ENCODE measurements at regions not wholly inside any gene's neighbourhood (a gene's known extent, or its start where the extent isn't known, plus 50 kb on each side); places are given as distances from the start of the nearest gene placed in this dataset.
"Not testable (repeated sequence)": the region's sequence is repeated elsewhere in the genome, so short reads cannot be mapped to it uniquely, and the experiment has no call there.

DNA sequence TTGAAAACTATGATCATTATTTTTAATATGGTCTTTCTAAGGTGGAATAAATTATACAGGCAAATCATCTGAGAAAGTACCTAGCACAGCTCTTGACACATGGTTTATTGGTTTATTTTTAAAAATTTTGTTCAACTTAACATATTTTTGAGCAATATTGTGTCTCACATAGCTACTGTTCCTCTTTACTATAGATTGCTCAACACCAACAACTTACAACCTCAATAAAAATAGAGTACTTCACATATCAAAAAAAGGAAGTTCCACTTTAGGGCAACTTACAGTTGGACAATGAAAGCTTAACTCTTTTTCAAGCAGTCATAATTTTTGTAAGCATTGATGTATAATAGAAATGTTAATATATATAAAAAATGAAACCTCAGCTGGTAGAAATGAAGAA lies 440.9 kb upstream of the UBE2E3 start:
- Mint-ChIP-seq H3K4me1 (ENCODE audit: unreplicated experiment) (no peaks in the 10 kb centered on the region), H3K36me3 (ENCODE audit: unreplicated experiment) (no peaks in the 10 kb centered on the region)

DNA sequence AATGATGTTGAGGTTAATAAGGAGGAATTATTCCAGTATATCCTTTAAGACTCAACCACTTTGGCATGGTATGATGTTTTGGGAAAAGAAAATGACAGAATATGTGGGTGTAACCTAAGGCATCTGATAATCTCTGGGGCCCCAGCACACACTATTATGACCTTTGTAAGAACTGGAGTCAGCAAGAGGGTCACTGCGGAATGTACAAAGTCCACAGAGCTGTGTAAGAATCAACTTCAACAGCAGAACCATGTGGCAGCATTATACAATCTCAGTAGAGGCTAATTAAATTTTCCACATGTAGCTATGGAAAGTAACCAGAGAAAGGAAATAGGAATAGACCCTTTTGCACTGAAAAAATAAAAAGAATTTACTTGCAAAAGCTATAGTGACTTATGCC lies 445.1 kb upstream of the UBE2E3 start:
- Mint-ChIP-seq H3K36me3 (ENCODE audit: unreplicated experiment) (no peaks in the 10 kb centered on the region), H3K9me3 (ENCODE audit: unreplicated experiment) (no peaks in the 10 kb centered on the region), H3K4me3 (ENCODE audit: unreplicated experiment) (no peak overlapping the region), H3K4me1 (ENCODE audit: unreplicated experiment) (no peaks in the 10 kb centered on the region), H3K27me3 (ENCODE audit: unreplicated experiment) (no peaks in the 10 kb centered on the region), H3K27ac (ENCODE audit: unreplicated experiment) (no peak overlapping the region)
- DNase-seq (ENCODE audit: extremely low spot score, unreplicated experiment): no peak
- TF ChIP-seq, protein P1, sequence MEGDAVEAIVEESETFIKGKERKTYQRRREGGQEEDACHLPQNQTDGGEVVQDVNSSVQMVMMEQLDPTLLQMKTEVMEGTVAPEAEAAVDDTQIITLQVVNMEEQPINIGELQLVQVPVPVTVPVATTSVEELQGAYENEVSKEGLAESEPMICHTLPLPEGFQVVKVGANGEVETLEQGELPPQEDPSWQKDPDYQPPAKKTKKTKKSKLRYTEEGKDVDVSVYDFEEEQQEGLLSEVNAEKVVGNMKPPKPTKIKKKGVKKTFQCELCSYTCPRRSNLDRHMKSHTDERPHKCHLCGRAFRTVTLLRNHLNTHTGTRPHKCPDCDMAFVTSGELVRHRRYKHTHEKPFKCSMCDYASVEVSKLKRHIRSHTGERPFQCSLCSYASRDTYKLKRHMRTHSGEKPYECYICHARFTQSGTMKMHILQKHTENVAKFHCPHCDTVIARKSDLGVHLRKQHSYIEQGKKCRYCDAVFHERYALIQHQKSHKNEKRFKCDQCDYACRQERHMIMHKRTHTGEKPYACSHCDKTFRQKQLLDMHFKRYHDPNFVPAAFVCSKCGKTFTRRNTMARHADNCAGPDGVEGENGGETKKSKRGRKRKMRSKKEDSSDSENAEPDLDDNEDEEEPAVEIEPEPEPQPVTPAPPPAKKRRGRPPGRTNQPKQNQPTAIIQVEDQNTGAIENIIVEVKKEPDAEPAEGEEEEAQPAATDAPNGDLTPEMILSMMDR (IDR thresholded peaks at IDR 0.05): no peak

More for the DNA sequence above, 440.9 kb upstream of the UBE2E3 start:
- Mint-ChIP-seq H3K9me3 (ENCODE audit: unreplicated experiment) (peaks cover 3% of the 10 kb centered on the region), H3K27me3 (ENCODE audit: unreplicated experiment) (no peaks in the 10 kb centered on the region), H3K27ac (ENCODE audit: unreplicated experiment) (no peak overlapping the region), H3K4me3 (ENCODE audit: unreplicated experiment) (no peak overlapping the region)
- DNase-seq (ENCODE audit: extremely low spot score, unreplicated experiment): no peak
- TF ChIP-seq, protein P1 (IDR thresholded peaks at IDR 0.05): no peak

- H3K27ac Mint-ChIP-seq (ENCODE audit: unreplicated experiment); DNase-seq (ENCODE audit: extremely low spot score, unreplicated experiment); H3K4me3 Mint-ChIP-seq (ENCODE audit: unreplicated experiment); H3K27me3 Mint-ChIP-seq (ENCODE audit: unreplicated experiment); H3K4me1 Mint-ChIP-seq (ENCODE audit: unreplicated experiment); H3K36me3 Mint-ChIP-seq (ENCODE audit: unreplicated experiment); H3K9me3 Mint-ChIP-seq (ENCODE audit: unreplicated experiment): not testable (repeated sequence)
These were observed 448.6 kb upstream of the UBE2E3 start for GRCh38 chr2:180531787-180532186.

DNA sequence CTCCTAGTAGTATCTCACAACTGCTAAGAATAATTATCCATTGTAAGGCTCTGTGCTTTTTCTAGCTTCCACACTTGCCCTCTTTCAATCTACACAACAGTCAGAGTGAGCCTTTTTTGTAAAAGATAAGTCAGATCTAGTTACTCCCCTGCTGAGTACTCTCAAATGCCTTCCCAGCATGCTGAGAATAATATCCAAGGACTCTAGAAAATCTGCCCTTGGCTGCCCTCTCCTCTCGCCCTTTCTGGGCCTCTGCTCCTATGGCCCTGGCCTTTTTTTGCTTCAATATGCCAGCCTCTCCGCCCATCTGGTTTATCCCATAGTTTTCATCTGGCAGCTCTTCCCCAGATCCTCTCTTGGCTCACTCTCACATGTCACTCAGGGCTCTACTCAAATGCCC lies 455.9 kb upstream of the UBE2E3 start:
- Mint-ChIP-seq H3K27ac (ENCODE audit: unreplicated experiment) (peak overlapping the region; percentile 84), H3K27me3 (ENCODE audit: unreplicated experiment) (no peaks in the 10 kb centered on the region), H3K9me3 (ENCODE audit: unreplicated experiment) (no peaks in the 10 kb centered on the region), H3K4me3 (ENCODE audit: unreplicated experiment) (peak overlapping the region; percentile 8), H3K4me1 (ENCODE audit: unreplicated experiment) (peaks cover 36% of the 10 kb centered on the region), H3K36me3 (ENCODE audit: unreplicated experiment) (no peaks in the 10 kb centered on the region)
- DNase-seq (ENCODE audit: extremely low spot score, unreplicated experiment): no peak
- TF ChIP-seq, protein P1 (IDR thresholded peaks at IDR 0.05): no peak

GRCh38 chr2:180523621-180524340 lies 456.6 kb upstream of the UBE2E3 start:
- Mint-ChIP-seq H3K27me3 (ENCODE audit: unreplicated experiment) (no peaks in the 10 kb centered on the region), H3K9me3 (ENCODE audit: unreplicated experiment) (no peaks in the 10 kb centered on the region), H3K4me3 (ENCODE audit: unreplicated experiment) (no peak overlapping the region), H3K27ac (ENCODE audit: unreplicated experiment) (peak overlapping the region; percentile 84), H3K4me1 (ENCODE audit: unreplicated experiment) (peaks cover 38% of the 10 kb centered on the region), H3K36me3 (ENCODE audit: unreplicated experiment) (no peaks in the 10 kb centered on the region)
- TF ChIP-seq, protein P1 (IDR thresholded peaks at IDR 0.05): no peak
- no peak for DNase-seq (ENCODE audit: extremely low spot score, unreplicated experiment)

Data from osteocyte (in vitro differentiated cells).